HEK293 (cell line): ENCODE measurements at regions not wholly inside any gene's neighbourhood (a gene's known extent, or its start where the extent isn't known, plus 50 kb on each side); places are given as distances from the start of the nearest gene placed in this dataset.

Source experiments
- CTCF ChIP-seq: fragments of 450-650 bp; formaldehyde crosslinking; IDR thresholded peaks from 2 replicates; pipeline ENCODE4 v1.5.1; 2016; ENCODE audit warnings: missing biosample characterization, missing genetic modification characterization
- MYNN ChIP-seq: fragments of 450-650 bp; formaldehyde crosslinking; IDR thresholded peaks from 2 replicates; pipeline ENCODE4 v1.5.1; 2016; ENCODE audit warnings: missing biosample characterization, missing genetic modification characterization, borderline replicate concordance
- REPIN1 ChIP-seq: fragments of 450-650 bp; formaldehyde crosslinking; IDR thresholded peaks from 2 replicates; pipeline ENCODE4 v1.5.1; 2017; ENCODE audit warnings: missing biosample characterization, missing genetic modification characterization, low read depth
- ZNF433 ChIP-seq: fragments of 450-650 bp; formaldehyde crosslinking; IDR thresholded peaks from 2 replicates; pipeline ENCODE4 v1.5.1; 2016; ENCODE audit warnings: missing biosample characterization, missing genetic modification characterization, low read depth

- TF ChIP-seq MYNN (no peak), ZNF433 (no peak), REPIN1 (no peak), CTCF (no peak)
Observed at GRCh38 chr16:52149003-52149402, 397.9 kb downstream of the TOX3 start.
